ENCODE measurements at regions not wholly inside any gene's neighbourhood (a gene's known extent, or its start where the extent isn't known, plus 50 kb on each side); places are given as distances from the start of the nearest gene placed in this dataset.

DNA sequence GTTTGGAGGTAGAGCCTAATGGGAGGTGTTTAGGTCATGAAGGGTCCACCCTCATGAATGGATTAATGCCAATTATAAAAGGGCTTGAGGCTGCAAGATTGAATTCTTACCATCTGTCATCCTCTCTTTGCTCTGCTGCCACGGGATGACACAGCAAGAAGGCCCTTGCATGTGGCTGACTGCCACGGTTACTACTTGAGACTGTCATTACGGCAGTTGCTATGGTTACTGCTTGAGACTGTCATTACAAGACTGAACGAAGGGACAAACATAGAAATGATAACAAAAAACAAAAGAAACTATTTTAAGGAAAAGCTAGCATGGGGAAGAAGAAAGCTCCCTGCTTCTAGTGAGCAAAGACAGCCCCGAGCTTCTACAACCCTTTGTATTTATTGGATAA lies 715.0 kb downstream of the TFAP2A start:
- TF ChIP-seq RCOR1 (IDR thresholded peaks at IDR 0.05; ENCODE audit: insufficient replicate concordance, low read length), result no peak
- TF ChIP-seq NFE2L2 (IDR thresholded peaks at IDR 0.05; ENCODE audit: low read depth, low read length), result no peak
- no peak for TF ChIP-seq RFX5 (IDR thresholded peaks at IDR 0.05; ENCODE audit: low read depth, low read length)
- no peak for TF ChIP-seq MAZ (IDR thresholded peaks at IDR 0.05; ENCODE audit: borderline replicate concordance, low read depth, low read length)
- Histone ChIP-seq H3K36me3 (ENCODE audit: control insufficient read depth, insufficient read depth, low read length) (no peaks in the 10 kb centered on the region), H4K8ac (ENCODE audit: low read depth in 2 of 2, low read length in 2 of 2) (no peak overlapping the region), H3K9ac (ENCODE audit: low read depth, low read length) (no peak overlapping the region), H4K91ac (ENCODE audit: insufficient read depth, low read depth, low read length) (no peak overlapping the region), H3K9me1 (ENCODE audit: insufficient read depth, low read length) (no peaks in the 10 kb centered on the region), H2BK15ac (ENCODE audit: low read depth, low read length) (no peak overlapping the region), H3K23ac (ENCODE audit: low read depth, low read length) (no peak overlapping the region), H3K9me3 (ENCODE audit: control insufficient read depth, insufficient read depth, low read length) (no peaks in the 10 kb centered on the region), H3K4me3 (ENCODE audit: insufficient read depth, low read depth, low read length) (no peak overlapping the region), H3K27ac (ENCODE audit: insufficient read depth, low read length) (no peak overlapping the region), H4K5ac (ENCODE audit: low read depth, low read length) (no peak overlapping the region), H3K56ac (ENCODE audit: extremely low read depth, insufficient read depth, low read length) (no peak overlapping the region), H2BK120ac (ENCODE audit: low read depth, low read length) (no peak overlapping the region), H2AK5ac (ENCODE audit: low read depth, low read length) (no peak overlapping the region), H3K14ac (replicated peaks; ENCODE audit: low read depth, low read length) (no peak overlapping the region), H3K4me2 (ENCODE audit: low read depth, low read length) (no peak overlapping the region), H3K27me3 (ENCODE audit: control insufficient read depth, insufficient read depth, low read length) (no peaks in the 10 kb centered on the region), H2BK20ac (ENCODE audit: low read depth, low read length) (no peak overlapping the region), H2AFZ (replicated peaks; ENCODE audit: low read length, poor library complexity) (no peak overlapping the region), H2BK5ac (ENCODE audit: low read depth, low read length, poor library complexity, severe bottlenecking) (no peak overlapping the region), H3K4ac (ENCODE audit: low read depth, low read length) (no peak overlapping the region), H3K4me1 (ENCODE audit: control insufficient read depth, insufficient read depth, low read length) (no peaks in the 10 kb centered on the region), H3K79me1 (ENCODE audit: low read depth in 1 of 2, low read length in 2 of 2) (no peaks in the 10 kb centered on the region), H2AK9ac (replicated peaks; ENCODE audit: low read depth, low read length, poor library complexity) (no peak overlapping the region), H4K20me1 (ENCODE audit: insufficient read depth, low read length) (no peaks in the 10 kb centered on the region), H3K18ac (ENCODE audit: low read depth, low read length) (no peak overlapping the region)
- no TSS peak for BruUV-seq (replicated peaks)
- no peak for ATAC-seq (ENCODE audit: low read depth)
- WGBS, 2 experiments (ENCODE audit: extremely low coverage in 2 of 2, insufficient read length in 1 of 2), result no CpG with 5 or more reads among the region's 5 CpGs
- no peak for DNase-seq
- in situ Hi-C loops (cut with MboI; ENCODE audit: low sequenced_read_pairs) (no loop called here), intact Hi-C loops (cut with micrococcal nuclease) (no loop called here), dilution Hi-C loops (cut with HindIII; ENCODE audit: low sequenced_read_pairs, unreplicated experiment) (no loop called here)
- POLR2A ChIA-PET (ENCODE audit: unreplicated experiment), result no interaction called here
- CTCF ChIA-PET, result interaction anchor here (0.6 kb wide), 2 partner anchors 11 to 107 kb away, joined by 3 to 5 read pairs; no protein-coding TSS in a partner anchor
